Fibroblast of the aortic adventitia (primary cell): ENCODE measurements at regions not wholly inside any gene's neighbourhood (a gene's known extent, or its start where the extent isn't known, plus 50 kb on each side); places are given as distances from the start of the nearest gene placed in this dataset.

Source experiments
- DNase-seq: peaks from one replicate; pipeline ENCODE4 v3.0.0-alpha.2; 2010; ENCODE audit warnings: low read depth
- H3K4me3 ChIP-seq: 2 replicates; pipeline ENCODE4 v1.5.1; 2011; ENCODE audit warnings: low read depth, mild to moderate bottlenecking, control low read depth, low read length, moderate library complexity
- CTCF ChIP-seq: IDR thresholded peaks from 2 replicates; pipeline ENCODE4 v1.5.1; 2011; ENCODE audit warnings: mild to moderate bottlenecking, low read length, control low read depth, inconsistent platforms; ENCODE audit not compliant: insufficient read depth

DNA sequence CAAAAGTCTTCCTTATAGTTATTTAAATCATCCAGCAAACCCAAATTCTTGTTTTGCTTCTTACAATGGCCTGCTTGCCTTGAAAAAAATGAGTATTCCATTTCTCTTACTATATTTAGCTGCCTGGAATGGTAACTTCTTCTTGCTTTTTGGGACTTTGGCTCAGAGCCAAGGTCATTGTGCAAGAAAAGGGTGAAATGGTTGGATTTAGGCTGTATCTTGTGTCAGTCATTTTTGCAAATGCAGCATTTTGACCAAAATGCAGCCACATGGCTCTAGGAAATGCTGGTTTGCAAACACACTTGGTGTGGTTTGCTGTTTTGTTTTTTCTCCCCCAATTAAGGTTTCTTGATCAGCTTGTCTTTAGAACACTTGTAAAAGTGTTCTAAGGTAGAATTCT is 133.3 kb upstream of the ELL2 start:
- H3K4me3 ChIP-seq: no peak overlapping the region
- no peak for TF ChIP-seq CTCF
- peak; percentile 38 for DNase-seq

DNA sequence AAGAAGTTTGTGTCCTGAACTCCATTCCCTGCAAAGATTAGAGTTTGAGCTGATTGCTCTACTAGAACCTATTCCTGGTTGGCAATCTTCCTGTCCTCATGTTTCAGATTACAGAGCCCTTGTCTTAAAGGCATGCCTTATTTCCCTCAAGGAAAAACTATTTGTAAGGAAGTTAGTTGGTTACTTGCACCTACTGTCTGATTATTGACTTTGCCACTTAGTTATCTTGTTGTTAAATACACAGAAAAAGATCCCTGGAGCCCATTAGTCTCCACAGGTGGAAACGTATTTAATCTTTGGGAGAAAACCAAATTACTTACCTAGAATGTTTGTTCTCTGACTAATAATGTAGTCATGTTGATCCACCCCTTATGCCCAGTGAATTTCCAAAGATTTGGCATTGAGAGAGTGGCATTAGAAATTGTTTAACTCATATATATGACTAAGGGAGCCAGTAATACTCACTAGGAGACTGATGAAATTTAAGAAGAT is 132.3 kb upstream of the ELL2 start:
- no peak overlapping the region for H3K4me3 ChIP-seq
- peak; percentile 72 for DNase-seq
- no peak for TF ChIP-seq CTCF

- DNase-seq: no peak
- no peak for TF ChIP-seq CTCF
- H3K4me3 ChIP-seq: no peak overlapping the region
Observed at GRCh38 chr5:96093340-96093739, 131.7 kb upstream of the ELL2 start.

DNA sequence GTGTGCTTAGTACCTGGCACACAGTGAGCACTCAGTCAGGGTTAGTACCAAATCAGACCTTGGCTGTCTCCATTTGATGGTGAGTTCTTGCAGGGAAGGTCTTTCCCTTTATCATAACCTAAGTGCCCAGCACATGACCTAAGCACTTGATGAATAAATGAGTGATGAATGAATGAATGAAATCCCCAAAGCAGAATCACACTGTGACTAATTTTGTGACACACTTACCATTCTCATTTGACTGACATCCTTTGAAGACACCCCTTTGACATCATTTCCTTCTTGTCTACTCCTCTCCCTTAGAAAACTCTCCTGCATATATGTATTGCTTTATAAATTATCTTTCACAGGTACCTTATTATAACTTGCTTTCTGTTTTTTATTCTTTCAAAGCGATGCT is 130.2 kb upstream of the ELL2 start:
- TF ChIP-seq CTCF: no peak
- DNase-seq: no peak
- no peak overlapping the region for H3K4me3 ChIP-seq

- H3K4me3 ChIP-seq: no peak overlapping the region
- DNase-seq: no peak
- no peak for TF ChIP-seq CTCF
Observed at GRCh38 chr5:96090215-96090614, 128.6 kb upstream of the ELL2 start.

- no peak for DNase-seq
- TF ChIP-seq CTCF: no peak
Observed at GRCh38 chr5:96088706-96089498, 127.3 kb upstream of the ELL2 start.

DNA sequence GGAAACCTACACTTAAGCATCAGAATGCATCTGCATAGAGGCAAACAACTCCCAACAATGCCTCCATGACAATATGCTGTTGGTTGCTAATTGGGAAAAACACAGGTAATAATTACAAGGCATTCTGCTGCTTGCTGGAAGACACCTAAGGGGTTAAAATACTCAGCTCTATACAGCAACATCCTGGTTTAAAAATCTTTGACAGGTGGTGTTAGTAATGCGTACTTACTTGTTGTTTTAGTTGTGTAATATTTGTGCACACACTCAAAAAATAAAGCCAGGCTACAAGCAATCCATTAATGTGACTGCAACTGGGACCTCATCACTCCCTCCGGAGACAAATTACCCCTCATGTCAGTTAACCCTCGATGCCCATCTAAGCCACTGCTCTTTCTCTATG is 126.3 kb upstream of the ELL2 start:
- DNase-seq: no peak
- H3K4me3 ChIP-seq: no peak overlapping the region
- TF ChIP-seq CTCF: no peak

More at GRCh38 chr5:96088706-96089498, 127.3 kb upstream of the ELL2 start:
- H3K4me3 ChIP-seq: no peak overlapping the region
